Gastrocnemius medialis (tissue), 4 donors: ENCODE measurements at regions not wholly inside any gene's neighbourhood (a gene's known extent, or its start where the extent isn't known, plus 50 kb on each side); places are given as distances from the start of the nearest gene placed in this dataset.

ENCODE experiments used
- CTCF ChIP-seq, 5 experiments: fragments of 450-650 bp in 3 of 5; fragments of 200-600 bp in 2 of 5; sonication (generic) in 2 of 5; IDR thresholded peaks in 4 of 5; conservative IDR thresholded peaks in 1 of 5; 1 replicate in 4 of 5; 2 replicates in 1 of 5; pipeline ENCODE4 v1.5.1; 2016 to 2019; ENCODE audit warnings: antibody characterized with exemption in 5 of 5, mild to moderate bottlenecking in 3 of 5, moderate library complexity in 3 of 5
- POLR2A ChIP-seq, 2 donors: fragments of 450-650 bp; IDR thresholded peaks; one replicate each; pipeline ENCODE4 v1.6.1; 2017; ENCODE audit warnings: antibody characterized with exemption in 2 of 2, mild to moderate bottlenecking in 2 of 2, moderate library complexity in 2 of 2

GRCh38 chr11:109806205-109806604, 287.0 kb upstream of the ZC3H12C start:
- TF ChIP-seq POLR2A (IDR thresholded peaks at IDR 0.05) = no peak
- no peak for TF ChIP-seq CTCF (IDR thresholded peaks at IDR 0.05 in 4 of 5, conservative IDR thresholded peaks at IDR 0.05 in 1 of 5)
